GM18867 (cell line): ENCODE measurements at regions not wholly inside any gene's neighbourhood (a gene's known extent, or its start where the extent isn't known, plus 50 kb on each side); places are given as distances from the start of the nearest gene placed in this dataset.

Experiments
- ATAC-seq: cut with Tn5 transposase; IDR thresholded peaks from one replicate; pipeline ENCODE4 v1.9.1; 2021; ENCODE audit warnings: mild to moderate bottlenecking, moderate library complexity; ENCODE audit not compliant: unreplicated experiment

DNA sequence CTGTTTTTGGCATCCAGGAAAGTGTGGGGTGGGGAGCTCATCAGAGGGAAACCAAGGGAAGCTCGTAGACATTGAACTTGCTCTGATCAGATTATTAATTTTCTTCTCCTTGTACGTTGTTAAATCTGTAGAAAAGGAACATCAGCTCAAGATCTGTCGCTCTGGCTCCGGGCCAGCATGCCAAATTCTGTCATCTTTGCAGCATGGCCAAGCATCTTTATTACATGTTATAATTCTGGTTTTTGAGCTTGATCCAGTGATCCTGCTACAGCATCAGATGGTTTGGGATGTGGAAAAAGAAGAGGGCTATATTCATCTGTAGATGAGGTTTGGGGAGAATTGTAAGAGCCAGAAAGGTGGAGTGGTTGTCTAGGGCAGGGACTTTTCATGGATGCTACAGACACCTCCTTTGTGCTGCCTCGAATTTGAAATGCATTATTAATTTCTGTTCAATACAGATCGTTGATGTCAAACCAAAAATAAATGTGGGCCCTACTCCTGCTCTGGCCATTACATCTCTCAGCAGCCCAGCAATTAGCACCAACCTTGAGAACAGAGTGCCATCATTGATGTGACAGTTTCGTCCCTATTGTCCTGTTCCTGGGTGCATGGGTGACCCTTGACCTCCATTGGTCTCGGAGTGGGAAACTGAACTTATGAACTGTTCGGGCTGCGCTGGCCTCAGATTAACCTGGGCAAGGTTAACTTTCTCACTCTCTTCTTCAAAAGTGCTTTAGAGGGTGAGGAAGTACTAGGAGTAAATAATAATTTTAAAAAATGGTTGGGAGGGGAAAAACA lies 250.8 kb downstream of the SOX4 start:
- no peak for ATAC-seq

DNA sequence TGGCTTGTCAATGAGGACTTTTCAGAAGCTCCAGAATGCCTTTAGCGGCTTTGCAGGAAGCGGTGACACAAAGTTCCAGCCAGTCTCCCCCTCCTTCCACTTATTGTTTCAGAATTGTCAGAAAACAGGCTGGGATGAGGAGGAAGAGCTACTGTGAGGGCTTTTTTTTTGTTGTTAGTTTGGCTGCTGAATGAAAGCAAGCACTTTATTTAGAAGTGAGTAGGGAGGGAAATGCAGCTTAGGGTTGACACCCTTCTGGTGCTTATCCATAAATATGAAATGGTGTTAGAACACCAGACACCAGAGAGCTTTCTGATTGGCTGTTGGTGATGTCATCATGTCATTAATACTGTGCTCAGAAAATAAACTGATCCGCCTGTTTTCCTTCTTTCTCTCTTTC lies 251.5 kb downstream of the SOX4 start:
- ATAC-seq = no peak

DNA sequence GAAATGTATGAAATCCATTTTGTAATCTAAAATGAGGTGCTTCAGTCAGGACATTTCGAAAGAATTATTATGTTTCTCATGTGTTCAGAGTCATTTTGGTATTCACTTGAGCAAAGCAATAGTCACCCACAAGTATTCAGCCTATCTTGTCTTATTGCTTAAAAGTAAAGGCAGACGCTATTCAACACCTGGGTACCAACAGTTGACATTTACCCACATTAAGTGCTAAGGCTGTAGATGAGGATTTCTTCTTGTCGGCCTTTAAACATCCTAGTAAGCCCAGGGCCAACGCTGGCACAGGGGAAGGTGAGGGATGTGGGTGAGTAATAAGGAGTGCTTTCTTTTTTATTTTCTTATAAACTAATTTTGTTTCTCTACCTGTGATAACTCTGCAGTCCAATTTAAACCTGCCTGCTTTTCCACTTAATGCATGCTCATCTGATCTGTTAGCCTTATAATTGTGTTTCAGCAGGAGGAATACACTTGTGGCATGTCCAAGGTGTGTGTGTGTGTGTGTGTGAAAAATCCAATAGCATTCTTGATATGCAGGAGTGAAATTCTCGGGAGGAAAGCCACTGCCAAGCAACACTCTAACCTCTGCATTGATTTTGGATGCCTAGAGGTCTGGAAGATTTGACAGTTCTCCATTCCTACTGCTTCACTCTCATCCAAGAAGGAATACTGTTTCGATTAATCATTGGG lies 252.0 kb downstream of the SOX4 start:
- ATAC-seq = no peak

DNA sequence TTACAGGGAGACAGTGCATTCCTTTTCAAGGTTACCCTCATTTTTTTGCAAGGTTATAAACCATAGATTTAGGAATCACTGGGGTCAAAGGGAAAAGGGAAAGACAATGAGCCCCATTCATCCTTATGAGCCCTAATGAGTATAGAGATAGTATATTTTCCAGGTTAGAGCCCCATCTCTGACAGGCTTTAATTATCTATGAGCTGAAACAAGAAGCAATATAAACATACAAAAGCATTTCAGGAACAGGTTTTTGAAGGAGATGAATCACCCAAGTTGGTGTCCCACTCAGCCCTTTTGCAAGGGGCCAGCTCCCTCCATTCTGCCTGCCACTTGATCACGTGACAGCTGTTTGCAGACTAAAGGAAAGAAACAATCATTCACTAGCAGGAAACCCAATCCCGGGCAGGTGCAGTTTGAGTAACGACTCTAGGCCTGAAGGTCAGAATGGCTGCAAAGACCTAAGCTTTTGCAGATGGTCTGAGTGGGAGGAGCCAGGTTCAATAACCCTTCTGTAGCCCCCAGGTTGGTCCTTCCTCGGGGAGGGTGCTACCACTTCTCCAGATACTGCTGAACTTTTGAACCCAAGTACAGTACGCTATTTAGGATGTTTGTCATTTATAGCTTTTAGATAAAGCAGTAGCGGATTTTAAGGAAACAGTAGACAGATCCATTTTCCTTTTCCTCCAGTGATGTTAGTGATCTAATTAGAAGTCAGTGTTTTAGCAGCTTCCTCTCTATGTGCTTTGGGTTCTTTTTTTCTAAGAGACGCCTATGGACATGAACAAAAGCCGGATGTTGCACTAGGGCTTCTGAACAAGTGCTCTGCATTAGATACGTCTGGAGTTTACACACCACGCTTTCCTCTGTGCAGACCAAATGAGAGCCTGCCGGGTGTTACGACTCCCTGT lies 253.2 kb downstream of the SOX4 start:
- no peak for ATAC-seq

DNA sequence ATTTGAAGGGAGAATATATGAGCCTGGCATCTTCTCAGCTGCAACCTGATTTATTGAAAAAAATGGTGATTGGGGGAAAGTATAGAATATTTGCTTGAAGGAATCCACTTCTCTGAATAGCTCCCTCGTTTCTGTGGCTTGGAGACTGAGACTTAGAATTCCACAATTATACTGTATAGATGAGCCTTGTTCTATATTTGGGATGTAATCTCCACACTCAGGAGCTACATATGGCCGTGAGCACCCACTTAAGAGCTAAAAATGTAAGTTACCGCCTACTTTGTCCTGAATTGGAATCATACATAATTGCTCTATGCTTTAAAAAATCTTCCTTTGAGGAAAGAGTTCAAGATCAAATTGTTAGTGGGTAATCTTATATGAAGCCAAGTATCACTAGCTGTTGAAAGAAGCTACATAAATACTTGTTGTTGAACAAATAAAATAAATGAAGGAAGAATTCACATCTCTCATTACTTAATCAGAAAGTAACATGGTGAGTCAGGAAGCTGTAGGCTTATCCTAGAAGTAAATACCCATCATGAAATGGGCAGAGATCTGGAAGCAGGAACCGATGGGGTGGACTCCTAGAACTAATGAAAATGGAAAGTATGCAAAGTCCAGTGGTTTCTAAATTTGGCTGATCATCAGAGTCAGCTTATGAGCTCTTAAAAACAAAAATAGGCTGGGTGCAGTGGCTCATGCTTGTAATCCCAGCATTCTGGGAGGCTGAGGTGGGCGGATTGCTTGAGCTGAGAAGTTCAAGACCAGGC lies 254.3 kb downstream of the SOX4 start:
- ATAC-seq = no peak

DNA sequence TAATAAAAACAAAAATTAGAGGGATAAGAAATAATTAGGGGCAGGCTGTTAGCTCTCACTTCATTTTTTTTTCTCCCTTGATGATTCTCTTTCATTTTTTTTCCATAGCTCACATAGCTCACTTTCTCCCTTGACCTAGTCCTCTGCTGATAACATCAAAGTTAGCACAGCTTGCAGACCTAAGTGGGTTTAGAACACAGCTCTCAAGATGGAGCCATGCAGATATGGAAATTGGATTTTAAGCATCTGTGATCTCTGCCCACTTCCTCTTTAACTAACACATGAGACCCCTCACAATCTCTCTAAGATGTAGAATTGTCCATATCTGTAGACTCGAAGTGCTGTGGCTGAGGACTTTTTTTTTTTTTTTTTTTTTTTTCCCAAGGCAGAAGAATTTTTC lies 257.1 kb downstream of the SOX4 start:
- no peak for ATAC-seq

DNA sequence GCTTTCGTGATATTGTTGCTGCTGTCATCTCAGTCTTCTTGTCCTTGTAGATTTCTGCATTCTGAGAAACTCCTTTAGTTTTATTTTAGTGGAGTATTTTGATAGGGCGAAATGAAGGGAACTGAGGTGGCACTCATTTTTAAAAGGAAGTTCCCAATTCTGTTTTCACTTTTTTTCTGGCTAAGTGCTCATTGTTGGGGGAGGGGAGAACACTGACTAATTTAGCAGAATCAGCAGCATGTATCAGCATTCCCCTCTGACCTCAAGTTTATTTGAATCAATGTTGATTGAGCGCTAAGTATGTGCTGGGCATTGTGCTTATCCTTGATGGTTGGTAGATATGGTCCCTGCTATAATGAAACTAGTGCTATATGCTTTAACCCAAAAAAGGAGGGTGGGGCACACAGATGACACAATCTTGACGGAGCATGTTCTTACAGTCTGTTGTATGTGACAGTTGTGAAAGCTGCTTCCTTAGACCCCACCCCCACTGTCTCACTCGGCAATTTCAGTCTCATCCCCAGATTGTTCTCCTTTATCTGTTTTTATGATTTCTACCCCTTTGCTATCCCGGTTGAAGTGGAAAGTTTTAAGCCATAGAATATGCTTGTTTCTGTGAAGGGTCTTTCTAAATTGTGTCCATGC lies 262.4 kb downstream of the SOX4 start:
- no peak for ATAC-seq

DNA sequence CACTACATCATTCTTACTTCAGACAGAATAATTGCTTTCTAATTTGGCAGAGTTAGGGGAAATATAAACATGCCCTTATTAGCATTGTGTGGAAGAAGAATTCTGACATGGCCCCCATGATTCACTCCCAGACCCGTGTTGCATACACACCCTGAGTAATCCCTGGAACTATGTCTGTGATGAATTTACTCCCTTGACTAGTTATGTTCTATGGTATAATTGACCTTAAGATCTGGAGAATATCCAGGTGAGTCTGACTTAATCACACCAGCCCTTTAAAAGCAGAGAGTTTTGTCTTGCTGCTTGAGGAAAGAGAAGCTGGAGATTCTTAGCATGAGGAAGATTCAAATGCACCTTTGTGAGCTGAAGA lies 262.9 kb downstream of the SOX4 start:
- no peak for ATAC-seq

DNA sequence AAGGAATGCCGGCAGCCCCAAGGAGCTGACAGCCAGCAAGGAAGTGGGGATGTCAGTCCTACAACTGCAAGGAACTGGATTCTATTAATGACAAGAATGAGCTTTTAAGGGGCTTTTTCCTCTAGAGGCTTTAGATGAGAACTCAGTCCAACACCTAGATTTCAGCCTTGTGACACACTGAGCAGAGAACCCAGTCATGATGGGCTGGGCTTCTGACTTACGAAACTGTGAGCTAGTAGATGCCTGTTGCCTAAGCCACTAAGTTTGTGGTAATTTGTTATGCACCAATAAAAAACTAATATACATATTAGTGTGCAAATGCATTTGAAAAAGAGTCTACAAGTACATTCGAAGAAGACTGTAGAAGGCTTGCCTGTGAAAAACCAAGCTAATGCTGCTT lies 263.3 kb downstream of the SOX4 start:
- ATAC-seq = no peak

DNA sequence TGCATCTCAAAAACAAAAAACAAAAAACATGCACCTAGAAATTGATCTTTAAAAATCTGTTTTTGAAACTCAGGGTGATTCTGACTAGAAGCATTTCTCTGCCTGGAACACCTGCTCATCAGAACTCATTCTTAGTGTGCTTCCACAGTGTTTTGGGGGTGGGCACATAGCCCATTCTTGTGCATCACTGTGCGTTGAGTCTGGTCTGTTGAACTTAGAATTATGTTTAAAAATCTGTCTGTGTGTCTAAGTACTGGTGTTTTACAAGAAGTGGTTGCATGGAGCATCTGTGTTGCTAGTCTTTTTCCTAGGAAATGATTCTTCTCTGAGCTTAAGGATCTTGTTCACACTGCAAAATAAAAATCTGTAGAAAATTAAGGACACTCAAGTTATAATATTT lies 264.5 kb downstream of the SOX4 start:
- no peak for ATAC-seq

DNA sequence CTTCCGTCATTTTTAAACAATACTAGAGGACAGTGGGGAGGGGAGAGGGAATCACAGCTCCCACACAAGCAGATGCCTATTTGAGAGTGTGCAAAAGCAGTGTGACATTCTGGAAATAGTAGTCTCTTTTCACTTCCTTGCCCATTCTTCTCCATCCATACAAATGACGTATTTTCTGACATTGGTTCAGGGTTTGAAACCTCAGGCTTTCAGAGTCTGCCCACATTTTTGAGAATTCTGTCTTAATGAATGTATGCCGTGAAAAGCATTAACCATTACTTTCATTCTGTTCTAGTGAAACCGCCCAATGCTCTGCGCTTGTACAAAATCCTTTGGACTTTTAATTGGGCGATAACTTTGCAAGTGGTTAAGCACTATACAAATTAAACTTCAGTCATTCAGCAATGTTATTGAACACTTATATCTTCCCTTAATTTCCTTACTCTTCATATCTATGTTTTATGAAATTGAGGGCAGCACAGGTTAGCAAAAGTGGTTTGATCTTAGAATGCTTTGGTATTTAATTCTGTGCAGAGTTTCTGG lies 265.7 kb downstream of the SOX4 start:
- no peak for ATAC-seq

DNA sequence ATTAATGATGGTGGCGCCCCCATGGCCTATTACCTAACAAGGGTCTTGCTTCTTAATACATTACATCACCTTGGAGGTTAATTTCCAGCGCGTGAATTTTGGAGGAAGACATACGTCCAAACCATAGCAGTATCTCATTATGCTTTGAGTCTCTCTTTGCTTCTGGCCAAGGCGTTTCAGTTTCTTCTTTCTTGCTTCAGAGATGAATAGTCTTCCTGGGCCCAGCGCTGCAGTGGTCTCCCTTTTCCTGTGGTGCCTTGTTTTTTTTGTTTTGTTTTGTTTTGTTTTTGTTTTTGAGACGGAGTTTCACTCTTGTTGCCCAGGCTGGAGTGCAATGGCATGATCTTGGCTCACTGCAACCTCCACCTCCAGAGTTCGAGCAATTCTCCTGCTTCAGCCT lies 268.4 kb downstream of the SOX4 start:
- ATAC-seq = no peak

DNA sequence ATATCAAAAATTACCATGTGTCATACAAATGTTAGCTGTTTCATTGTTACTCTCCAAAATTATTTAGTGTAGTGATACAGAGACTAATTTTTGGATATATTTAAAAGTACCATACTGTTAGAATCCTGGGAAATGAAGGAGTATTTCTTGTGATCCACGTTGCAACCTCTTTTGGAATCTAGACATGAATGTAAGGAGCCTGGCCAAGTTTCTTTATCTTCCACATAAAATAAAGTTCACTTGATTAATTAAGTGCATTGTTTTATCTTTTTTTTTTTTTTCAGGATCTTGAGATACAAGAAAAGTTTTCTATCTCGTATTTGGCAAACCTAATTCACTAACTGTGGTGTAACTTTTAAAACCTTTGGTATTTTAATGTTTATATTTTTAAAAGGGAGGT lies 270.7 kb downstream of the SOX4 start:
- no peak for ATAC-seq

DNA sequence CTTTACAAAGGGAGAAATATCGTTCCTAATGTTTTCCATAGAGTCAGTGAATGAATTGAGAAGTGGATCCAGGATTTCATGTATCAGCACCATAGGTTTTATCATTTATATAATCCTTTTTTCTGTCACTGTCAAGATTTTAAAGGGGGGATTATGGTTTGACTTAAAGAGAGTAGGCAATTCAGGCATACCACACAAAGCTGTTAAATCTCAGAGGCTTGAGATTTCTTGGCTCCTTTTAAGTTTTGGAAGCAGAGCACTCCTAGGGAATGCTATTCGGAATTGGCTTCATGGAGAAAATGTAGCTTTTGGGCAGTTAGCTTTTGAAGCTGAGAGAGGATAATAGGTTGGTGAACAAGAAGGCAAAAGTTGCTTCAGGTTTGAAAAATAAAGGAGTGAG lies 274.7 kb downstream of the SOX4 start:
- ATAC-seq = no peak

DNA sequence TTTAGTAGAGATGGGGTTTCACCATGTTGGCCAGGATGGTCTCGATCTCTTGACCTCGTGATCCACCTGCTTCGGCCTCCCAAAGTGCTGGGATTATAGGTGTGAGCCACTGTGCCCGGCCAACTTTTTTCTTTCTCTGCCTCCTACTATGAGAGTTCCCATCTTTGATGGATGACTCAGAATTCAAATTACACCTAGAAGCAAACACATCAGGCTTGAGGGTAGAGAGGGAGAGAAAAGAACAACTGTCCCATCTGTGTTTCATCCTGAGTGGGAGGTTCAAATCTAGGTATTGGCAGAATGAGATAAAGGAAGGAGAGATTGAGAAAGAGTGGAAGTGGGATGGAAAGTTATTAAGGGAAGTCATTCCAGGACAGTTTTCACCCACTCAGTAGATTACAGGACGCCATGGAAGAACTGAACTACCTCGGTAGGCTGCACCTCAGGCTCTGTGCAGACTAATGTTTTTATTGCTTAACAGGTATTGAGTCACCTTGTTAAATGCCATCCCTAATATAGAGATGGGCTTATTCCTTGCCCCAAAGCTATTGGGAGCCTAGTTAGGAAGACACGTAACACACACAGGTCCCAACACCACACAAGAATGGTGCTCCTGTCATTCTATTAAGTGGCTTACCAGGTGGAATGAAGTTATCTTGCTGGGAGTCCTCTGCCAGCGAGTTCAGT lies 275.7 kb downstream of the SOX4 start:
- no peak for ATAC-seq

DNA sequence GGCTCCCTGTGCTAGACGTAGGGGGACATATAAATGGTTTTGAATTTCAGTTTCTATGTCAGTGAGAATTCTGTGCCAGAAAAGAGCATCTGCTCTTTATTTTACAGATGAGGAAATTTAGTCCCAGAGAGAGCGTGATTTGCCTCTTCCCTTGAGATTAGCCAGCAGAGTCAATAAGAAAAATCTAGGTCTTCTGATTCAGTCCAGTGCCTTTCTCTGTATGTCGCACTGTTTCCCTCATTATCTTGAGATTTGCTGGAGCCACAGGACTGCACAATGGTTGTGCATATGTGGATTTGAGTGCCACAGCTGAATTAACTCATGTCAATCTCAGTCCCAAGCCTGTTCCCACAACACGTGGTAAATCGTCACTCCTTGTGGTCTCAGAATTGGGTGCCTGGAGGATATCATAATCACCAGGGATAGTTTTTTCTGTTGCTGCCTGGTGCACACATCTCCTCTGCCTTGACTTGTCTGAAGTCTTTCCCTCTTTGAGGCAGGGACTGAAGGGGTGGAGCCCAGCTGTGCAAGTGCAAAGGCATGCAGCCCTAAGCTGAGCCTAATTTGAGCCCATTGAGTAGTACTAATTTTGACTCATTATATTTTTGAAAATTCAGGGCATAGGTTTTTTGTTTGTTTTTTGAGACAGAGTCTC lies 276.7 kb downstream of the SOX4 start:
- ATAC-seq = no peak

DNA sequence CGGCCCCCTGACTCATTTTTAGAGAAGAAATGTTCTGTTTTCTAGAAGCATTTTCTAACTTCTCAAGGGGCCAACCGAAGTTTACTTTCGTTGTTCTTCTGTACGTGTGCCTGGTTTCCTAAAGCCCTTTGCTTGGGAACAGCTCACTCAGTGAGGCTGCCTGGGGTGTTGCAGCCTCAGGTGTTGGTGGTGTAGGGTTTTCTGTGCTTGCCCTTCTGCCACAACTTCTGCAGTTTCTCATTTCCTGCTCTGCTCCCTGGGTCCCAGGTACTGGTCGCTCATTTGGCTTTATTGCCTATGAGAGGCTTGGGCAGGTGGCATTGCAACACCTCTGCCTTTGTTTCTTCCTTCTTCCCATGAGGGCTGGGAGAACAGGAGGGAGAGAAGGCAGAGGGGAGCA lies 278.3 kb downstream of the SOX4 start:
- ATAC-seq = no peak

DNA sequence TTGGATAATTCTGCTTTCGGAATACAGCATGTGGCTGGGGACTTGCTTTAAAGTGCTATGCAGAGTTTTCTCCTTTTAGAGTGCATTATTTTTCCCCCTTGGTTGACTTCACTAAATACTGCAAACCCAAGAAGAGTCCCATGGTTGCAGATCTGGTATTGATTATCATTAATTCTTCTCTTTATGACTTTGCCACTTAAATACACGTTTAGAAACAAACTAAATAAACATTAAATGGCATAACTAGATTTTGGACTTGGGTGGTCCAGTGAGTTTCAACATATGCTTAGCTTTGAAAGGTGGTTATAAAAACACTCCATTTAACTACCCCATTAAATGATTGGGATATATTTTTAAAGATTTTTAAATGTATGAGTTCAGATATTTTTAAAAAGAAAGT lies 279.2 kb downstream of the SOX4 start:
- no peak for ATAC-seq

DNA sequence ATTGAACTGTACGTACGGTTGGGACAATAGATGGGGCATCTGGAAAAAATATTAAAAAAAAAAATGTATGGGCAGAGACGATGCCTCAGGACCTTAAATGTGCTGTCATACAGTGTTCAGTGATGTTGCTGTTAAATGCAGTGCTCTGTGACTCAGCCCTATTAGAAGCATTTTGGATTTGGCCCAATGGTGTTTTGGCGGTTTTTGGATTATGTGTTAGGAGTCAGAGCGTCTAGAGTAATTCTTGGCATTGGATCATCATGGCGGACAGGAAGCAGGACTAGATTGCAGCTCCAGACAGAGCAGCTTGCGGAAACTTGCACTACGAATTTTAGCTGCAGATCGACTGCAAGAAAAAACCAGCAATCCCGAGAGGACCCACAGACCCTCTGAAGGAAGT lies 280.0 kb downstream of the SOX4 start:
- ATAC-seq = no peak
